Jurkat, Clone E6-1 (cell line): ENCODE measurements at regions not wholly inside any gene's neighbourhood (a gene's known extent, or its start where the extent isn't known, plus 50 kb on each side); places are given as distances from the start of the nearest gene placed in this dataset.
A peak's percentile ranks its signal among the peaks of the same experiment; 100 is the strongest.

Experiments
- DNase-seq: peaks from one replicate; pipeline ENCODE4 v3.0.0-alpha.2; 2011; ENCODE audit warnings: low read depth, low spot score
- H3K4me3 ChIP-seq: 2 replicates; pipeline ENCODE4 v1.5.1; 2011; ENCODE audit warnings: mild to moderate bottlenecking, low read length, control low read depth, moderate library complexity

DNA sequence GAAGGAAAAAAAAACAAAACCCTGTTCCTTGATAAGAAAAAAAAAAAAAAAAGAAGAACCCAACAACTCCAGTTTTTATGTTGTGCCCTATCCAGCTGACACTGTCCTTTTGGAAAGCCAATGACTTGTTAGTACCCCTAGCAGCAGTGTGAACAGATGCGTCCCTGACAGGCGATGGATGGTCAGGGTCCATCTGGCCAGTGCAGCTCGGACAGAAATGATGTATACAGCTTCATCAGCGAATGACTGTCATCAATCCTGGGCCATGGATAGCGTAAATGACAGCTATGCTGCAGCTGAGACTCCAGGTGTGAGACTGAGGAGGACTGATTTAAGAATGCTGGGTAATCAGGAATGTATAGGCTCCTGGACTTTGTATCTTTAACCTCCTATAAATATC lies 318.8 kb upstream of the FIGN start:
- no peak overlapping the region for H3K4me3 ChIP-seq
- no peak for DNase-seq

DNA sequence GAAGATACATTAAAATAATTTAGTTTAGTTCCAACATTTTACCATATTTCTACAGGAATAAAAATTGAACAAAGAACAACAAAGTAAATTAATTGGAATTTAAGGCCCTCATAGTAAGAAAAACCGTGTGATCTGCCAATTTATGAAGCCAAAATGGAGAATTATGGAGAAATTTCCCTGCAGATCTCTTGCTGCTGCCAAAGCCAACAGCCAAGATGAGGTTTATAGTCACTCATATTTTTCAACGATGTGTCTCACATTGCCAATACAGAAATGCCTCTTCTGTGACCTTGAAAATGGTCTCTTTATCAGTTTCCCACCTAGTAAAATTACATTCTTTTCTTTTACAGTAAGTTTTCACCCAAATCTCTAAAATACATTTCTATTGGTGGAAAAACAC lies 317.2 kb upstream of the FIGN start:
- no peak for DNase-seq
- no peak overlapping the region for H3K4me3 ChIP-seq

DNA sequence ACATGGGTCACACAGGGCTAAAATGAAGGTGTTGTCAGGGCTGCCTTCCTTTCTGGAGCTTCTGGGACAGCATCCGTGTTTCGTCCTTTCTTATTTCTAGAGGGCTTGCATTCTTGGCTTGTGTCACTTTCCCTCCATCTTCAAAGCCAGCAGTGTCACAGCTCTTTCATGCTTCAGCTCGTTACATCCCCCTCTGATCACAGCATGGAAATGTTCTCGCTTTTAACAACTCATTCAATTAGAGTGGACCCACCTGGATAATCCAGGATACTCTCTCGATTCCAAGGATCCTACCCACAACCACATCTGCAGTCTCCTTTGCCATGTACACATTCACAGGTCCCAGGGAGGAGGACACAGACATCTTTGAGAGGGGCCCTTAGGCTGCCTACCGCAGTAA lies 316.2 kb upstream of the FIGN start:
- H3K4me3 ChIP-seq, result no peak overlapping the region
- DNase-seq, result no peak

DNA sequence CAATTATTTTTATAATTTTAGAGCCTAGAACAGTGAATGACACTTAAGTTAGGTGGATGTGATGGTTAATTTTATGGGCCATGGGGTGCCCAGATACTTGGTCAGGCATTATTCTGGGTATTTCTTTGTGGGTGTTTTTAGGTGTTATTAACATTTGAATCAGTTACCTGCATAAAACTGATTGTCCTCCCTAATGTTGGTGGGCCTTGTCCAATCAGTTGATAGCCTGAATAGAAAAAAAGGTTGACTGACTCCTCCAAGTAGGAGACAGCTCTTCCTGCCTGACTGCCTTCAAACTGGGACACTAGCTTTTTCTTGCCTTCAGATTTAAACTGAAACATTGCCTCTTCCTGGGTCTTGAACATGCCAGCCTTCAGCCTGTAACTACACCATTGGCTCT lies 312.9 kb upstream of the FIGN start:
- no peak for DNase-seq

DNA sequence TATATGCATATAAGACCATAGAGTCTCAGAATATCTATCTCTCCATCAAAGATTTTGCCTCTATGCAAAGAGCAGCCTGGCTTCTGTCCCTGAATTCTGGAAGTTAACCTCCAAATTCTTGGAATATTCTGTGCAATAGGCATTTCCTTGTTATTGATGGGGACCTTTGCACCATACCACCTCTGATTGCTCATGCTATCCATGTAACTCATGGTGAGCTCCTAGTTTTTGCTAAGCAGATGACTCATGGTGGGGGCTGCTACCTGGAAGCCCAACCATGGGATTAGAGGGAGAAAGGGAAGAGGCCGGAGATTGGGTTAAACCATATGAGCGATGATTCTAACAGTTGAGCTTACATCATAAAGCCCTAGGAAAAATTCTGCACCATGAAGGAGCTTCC lies 310.2 kb upstream of the FIGN start:
- no peak overlapping the region for H3K4me3 ChIP-seq
- no peak for DNase-seq

More for the DNA sequence above, 312.9 kb upstream of the FIGN start:
- H3K4me3 ChIP-seq, result no peak overlapping the region

DNA sequence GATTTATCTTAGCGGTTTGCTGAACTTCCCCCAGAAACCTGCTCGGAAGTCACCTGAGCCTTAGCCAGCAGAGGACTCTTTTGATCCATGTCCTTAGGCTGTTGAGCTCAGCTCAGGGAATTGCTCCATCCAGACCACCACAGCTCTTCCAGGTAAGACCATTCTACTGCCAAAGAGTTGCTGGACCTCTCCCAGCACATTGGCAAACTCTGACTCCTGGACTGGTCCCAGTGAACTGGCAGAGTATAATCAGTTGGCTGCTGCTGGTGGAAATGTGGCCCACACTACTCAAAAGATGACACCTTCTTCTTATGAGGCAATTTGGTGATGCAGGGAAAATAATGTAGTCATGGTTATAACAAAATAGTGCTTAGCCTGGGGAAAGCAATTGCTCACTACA lies 308.8 kb upstream of the FIGN start:
- no peak overlapping the region for H3K4me3 ChIP-seq
- DNase-seq, result no peak

DNA sequence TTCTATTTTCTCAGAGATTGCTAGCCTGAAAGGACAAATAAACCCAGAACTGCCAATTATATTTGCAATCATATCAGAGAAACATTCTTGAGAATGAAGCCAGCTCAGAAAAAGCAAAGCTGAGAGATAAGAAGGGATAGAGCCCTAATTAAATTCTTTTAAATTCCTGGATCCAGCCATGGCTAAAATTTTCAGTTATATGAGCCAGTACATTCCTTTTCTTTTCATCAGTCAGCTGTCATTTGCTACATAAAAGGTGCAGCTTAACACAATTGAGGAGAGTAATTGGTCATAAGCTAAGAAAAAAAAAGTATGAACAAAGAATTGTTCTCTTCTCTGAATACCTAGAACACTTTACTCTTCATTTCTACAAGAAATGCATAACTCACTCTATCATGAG lies 303.5 kb upstream of the FIGN start:
- DNase-seq, result no peak
- H3K4me3 ChIP-seq, result no peak overlapping the region

DNA sequence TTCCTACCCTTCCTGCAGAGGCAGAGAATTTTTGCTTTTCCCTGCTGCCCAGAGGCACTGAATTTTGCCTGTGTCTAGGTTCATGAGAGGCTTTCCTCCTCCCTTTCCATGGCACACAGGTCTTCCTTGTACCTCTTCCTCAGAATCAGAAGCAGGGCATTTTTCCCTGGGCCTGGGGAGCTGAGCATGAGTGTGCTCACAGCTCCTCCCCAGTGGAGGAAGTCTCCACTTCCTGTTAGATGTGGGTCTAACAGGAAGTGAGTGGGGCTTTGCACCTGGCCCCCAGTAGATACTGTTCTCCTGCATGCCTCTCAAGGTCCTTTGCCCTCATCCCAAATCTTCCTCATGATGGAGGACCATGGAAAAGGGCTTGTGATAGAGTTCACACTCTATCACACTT lies 297.2 kb upstream of the FIGN start:
- no peak overlapping the region for H3K4me3 ChIP-seq
- peak; percentile 23 for DNase-seq

DNA sequence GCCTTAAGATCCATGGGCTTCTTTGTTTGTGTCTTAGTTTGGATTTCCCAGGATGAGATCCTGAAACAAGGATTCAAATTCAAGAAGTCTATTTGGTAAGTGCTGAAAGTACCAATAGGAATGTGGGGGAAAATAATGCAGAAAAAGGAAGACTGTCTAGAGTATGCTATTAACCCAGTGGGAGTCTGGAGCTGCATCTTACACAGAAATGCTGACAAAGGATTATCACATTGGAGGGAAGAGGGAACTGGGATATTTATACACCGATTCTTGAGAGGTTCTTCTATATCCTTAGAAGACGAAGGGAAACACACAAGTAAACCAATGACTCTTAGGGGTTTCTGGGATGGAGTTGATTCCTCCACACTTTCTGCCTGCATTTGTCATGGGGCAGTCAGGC lies 294.8 kb upstream of the FIGN start:
- no peak overlapping the region for H3K4me3 ChIP-seq
- no peak for DNase-seq

DNA sequence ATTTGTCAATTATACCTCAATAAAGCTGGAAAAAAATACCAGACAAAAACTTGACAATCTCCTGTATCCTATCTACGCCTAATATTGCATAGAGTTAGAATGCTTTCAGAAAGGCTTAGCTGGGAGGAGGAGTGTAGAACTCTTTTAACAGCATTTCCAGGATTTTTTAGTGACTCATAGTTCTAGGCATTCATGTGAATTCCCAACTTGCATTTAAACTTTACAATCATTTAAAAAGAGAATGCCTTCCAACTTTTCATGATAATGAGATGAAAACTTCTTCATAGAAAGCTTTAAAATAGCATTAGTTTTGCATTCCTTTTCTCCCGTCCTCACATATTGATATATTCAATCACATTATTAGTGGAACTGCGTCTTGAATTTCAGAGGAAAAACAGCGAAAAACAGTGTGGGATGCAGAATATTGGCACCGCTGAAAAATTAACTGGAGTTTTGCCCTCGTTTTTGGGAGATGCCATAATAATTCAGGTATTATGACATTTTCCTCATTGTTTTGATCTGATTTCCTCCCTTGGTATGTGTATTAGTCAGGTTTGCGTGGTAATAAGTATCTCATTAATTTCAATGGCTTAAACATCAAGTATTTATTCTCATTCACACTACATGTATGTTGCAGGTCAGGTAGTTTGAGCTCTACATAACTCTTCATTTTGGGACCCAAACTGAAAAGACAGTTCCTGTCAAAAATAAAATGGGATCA lies 293.2 kb upstream of the FIGN start:
- no peak for DNase-seq
- H3K4me3 ChIP-seq, result no peak overlapping the region

DNA sequence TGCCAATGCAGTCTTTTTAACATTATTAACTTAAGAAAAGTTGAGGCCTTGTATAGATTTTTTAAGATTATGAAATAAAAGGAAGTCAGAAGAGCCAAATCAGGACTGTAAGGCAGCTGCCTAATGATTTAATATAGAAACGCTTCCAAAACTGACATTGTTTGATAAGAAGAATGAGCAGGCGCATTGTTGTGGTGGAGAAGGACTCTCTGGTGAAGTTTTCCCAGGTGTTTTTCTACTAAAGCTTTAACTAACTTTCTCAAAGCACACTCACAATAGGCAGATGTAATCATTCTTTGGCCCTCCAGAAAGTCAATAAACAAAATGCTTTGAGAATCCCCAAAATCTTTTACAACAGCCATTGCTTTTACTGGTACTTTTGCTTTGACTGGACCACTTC lies 288.6 kb upstream of the FIGN start:
- H3K4me3 ChIP-seq, result no peak overlapping the region
- no peak for DNase-seq

DNA sequence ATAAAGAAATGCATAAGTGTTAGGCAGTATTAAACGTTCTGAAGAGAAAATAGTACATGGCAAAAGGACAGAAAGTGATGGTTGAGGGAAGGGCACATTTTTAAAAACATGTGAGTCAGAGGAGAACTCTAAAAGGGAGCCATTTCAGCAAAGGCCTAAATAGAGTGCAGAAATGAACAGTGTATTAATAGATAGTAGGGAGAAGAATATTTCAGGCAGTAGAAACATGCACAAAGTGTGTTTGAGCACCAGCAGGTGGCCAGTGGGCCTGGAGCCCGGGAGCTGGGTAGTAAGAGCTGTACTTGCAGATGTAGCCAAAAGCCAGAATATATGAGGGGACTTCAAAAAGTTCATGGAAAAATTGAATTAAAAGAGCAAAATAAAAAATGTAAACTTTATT lies 288.1 kb upstream of the FIGN start:
- DNase-seq, result no peak
- H3K4me3 ChIP-seq, result no peak overlapping the region

DNA sequence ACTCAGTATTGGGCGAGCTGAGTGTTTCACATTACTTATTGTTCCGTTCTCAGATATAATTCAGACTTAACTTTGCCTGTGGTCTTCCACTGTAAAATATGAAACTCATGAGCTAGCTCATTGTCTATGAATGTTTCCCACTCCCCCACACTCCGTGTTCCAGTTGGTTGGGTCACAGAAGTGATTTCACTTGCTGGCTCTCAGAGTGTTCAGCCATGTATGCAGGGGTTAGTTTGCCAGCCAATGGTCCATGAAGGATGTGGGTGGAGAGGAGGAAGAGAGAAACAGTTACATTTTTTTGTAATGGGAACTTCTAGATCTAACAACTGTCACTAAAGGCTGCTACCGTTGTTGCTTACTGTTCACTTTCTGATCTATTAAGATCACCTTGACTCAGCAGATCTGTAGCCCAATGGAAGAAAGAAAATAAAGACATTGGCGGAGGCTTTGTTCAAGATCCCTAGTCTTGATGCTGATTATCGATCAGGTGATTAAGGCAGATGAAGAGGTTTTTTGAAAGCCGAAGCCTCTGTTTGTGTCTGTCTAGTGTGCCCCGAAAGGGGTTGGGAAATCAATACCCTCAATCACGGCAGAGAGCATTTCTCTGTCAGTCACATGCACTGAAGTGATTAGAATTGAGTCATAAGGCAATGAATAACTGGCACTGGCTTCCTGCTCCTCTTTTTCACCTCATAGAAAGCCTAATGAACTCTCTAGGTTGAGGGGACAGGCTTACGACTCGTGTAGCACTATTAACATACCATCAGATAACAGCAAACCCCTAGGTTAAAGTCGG lies 279.7 kb upstream of the FIGN start:
- H3K4me3 ChIP-seq, result no peak overlapping the region
- DNase-seq, result no peak

DNA sequence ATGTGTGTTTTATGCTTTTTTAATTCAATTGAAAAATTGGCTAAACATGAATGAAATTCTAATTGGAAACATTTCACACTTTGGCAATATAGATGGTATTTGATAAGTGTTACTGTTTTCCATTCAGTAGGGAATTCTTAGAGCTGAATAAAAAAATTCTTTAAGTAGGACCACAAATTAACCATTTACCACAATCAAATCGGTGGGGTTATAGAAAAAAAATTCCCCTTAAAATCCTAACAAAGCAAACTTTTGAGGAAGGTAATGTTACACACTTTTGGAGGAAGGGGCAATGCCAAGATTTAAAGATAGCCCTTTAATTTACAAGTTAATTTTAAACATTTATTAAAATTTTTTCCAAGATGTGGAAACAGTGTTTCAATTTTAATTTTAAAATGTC lies 279.0 kb upstream of the FIGN start:
- no peak overlapping the region for H3K4me3 ChIP-seq
- no peak for DNase-seq

DNA sequence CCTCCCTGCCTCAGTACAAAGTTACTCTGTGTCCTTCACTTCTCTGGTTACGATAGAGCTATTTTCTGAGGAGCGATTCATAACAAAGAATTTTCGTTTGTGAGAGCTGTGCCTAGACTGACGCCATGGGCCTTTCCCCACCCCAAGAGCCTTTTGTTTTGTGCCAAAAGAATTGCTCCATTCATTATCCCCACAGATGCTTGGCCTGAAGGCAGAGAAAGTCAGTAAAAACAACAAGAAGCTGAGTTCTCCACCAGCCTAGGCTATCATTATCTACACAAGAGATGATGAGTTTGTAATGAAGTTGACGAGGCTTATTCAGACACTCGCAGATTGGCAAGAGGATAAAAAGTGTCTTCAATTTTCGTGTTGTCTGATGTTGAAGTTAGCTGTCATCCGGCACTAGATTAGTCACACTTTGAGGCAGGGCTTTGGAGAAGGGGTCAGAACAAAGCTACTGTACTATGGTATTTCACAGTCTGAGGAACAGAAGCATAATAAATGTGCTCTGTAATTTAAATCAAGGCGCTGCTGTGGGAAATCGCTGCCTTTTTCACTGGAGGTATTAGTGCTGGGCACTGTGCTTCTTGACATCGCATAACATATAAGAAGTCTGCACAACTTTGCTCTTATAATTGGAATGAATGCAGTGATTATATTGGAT lies 278.4 kb upstream of the FIGN start:
- no peak for DNase-seq

DNA sequence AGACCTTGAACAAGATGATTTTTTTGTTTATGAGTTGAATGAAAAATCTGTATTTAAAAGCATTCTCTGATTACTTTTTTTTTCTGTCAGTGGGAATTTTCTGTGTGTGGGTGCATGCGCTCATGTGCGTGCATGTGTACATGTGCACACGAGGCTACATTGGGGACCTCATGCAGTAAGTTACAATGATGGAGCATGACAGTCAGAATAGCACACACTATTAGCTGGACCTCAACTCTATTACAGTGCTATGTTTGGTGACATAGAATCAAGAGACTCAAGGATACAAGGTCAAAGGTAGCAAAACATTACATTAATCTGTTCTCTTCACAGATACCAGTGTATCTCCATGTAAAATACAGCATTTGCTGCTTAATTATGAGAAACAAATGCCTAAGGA lies 276.8 kb upstream of the FIGN start:
- H3K4me3 ChIP-seq, result no peak overlapping the region
- DNase-seq, result no peak

More for the DNA sequence above, 278.4 kb upstream of the FIGN start:
- no peak overlapping the region for H3K4me3 ChIP-seq

DNA sequence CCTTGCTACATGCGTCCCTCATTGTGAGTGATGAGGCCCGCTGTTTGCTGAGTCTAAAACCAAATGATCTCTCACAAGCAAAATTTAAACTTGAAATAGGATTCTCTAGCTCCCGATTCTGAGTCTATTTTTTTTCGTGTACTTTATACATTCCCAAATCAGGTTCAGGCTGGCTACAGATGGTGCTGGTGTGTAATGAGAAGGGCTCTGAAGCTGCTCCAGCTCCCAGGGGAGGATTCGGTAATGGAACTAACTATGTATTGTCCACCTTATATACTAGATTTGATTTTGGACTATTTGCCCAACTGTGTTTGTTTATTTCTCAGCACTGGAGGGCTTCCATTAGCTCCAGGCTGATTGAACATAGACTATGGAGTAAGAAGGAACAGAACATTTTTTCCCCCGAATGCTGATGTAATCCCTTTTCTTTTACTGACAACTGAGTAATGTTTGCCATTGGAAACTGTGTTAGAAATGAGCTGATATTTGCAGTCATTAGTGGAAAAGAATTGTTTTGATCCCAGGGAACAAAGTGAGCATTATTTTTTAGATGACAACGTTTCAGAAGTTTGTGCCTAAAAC lies 274.0 kb upstream of the FIGN start:
- no peak for DNase-seq
- H3K4me3 ChIP-seq, result no peak overlapping the region

DNA sequence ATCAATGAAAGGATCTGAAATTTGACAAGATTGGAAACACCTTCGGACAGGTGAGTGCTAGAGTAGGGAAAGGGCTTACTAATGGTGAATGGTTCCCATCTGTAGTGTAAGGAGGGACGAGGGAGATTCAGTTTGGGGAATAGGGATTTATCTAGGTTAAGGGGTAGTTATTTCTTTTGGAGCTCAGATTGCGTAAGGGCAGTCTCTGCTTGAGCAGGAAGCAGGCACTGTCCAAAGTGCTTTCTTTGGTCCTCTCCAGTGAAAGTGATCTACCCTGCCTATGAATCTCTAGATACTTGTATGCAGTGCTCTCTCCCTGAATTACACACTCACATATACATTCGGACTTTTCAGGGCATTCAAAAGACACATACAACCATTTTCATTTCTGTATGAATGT lies 272.9 kb upstream of the FIGN start:
- no peak for DNase-seq
- H3K4me3 ChIP-seq, result no peak overlapping the region

DNA sequence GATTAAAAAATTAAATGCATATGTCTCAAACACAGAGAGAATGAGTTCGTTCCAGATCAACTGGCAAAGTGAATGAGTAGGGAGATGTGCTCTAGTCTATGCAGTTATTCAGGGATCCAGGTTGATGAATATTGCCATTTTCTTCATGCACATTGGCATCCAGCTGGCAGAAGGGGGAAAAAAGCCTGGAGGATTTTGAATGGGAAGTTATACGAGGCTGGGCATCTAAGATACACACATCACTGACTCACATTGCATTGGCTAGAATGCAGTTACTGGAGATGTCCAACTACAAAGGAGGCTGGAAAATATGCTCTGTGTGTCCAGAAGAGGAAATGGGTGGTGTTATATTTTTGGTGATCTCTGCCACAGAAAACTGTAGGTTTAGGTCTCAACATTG lies 270.9 kb upstream of the FIGN start:
- DNase-seq, result no peak
- H3K4me3 ChIP-seq, result no peak overlapping the region

DNA sequence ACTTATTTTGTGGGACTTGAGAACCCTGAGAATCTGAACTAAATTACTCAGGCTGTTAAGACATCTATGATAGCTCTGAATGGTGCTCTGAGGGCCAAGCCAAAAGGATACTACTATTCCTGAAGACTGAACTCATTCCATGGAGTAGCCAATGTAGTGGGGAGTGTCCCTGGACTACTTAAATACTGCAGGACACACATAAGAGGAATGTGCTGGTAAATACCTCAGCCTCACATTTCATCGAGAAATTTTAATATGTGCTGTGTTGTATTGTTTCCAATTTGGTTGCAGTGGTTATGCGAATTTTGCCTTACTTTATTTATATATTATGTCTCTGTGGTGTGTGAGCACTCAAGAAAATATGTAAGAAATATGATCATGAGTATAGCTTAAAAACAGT lies 264.4 kb upstream of the FIGN start:
- no peak overlapping the region for H3K4me3 ChIP-seq
- DNase-seq, result no peak
